Renal pelvis (tissue), 1 donor: ENCODE measurements at regions not wholly inside any gene's neighbourhood (a gene's known extent, or its start where the extent isn't known, plus 50 kb on each side); places are given as distances from the start of the nearest gene placed in this dataset.
"Not testable (repeated sequence)": the region's sequence is repeated elsewhere in the genome, so short reads cannot be mapped to it uniquely, and the experiment has no call there.

Source experiments
- DNase-seq: peaks from one replicate; pipeline ENCODE4 v3.0.0-alpha.2; 2013

- DNase-seq, result no peak
Observed at GRCh38 chr12:88706286-88706685, 126.0 kb upstream of the KITLG start.

GRCh38 chr12:88703790-88704189 lies 123.5 kb upstream of the KITLG start:
- no peak for DNase-seq

GRCh38 chr12:88698471-88698870 lies 118.2 kb upstream of the KITLG start:
- no peak for DNase-seq

GRCh38 chr12:88693837-88694445 lies 113.7 kb upstream of the KITLG start:
- no peak for DNase-seq

- DNase-seq, result no peak
Observed at GRCh38 chr12:88691811-88692210, 111.5 kb upstream of the KITLG start.

DNA sequence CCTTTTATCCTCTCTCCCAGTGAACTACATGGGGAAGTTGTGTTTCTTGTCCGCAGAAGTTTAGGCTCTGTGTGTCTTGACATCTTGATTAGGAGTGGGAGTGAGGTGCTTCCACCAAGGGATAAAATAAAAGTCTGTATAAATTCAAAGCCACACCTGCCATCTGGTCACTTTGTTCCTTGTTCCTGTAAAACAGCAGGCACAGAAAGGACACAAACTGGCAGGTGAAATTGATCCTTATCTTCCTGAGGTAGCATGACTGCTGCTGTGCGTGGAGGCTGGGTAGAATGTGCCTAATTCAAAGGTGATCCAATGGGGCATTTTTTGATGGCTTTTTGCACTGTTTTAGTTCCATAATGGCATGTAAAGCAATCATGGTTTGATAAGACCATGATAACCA lies 104.3 kb upstream of the KITLG start:
- no peak for DNase-seq

- no peak for DNase-seq
Observed at GRCh38 chr12:88684170-88684569, 103.9 kb upstream of the KITLG start.

GRCh38 chr12:88683628-88684027 lies 103.4 kb upstream of the KITLG start:
- DNase-seq, result no peak

DNA sequence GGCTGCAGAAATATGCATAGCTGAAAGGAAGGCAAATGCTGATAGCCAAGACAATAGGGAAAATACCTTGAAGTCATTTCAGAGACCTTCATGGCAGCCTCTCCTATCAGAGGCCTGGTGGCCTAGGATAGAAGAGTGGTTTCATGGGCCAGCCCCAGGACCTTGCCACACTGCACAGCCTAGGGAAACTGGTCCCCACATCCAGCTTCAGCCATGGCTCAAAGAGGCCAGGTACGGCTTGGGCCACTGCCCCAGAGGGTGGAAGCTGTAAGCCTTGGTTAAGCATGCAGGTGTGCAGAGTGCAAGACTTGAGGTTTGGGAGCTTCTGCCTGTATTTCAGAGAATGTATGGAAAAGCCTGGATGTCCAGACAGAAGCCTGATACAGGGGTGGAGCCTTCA lies 101.0 kb upstream of the KITLG start:
- no peak for DNase-seq

- no peak for DNase-seq
Observed at GRCh38 chr12:88677464-88677863, 97.2 kb upstream of the KITLG start.

- DNase-seq, result not testable (repeated sequence)
Observed at GRCh38 chr12:88667615-88668014, 87.3 kb upstream of the KITLG start.

GRCh38 chr12:88665071-88665470 lies 84.8 kb upstream of the KITLG start:
- no peak for DNase-seq

DNA sequence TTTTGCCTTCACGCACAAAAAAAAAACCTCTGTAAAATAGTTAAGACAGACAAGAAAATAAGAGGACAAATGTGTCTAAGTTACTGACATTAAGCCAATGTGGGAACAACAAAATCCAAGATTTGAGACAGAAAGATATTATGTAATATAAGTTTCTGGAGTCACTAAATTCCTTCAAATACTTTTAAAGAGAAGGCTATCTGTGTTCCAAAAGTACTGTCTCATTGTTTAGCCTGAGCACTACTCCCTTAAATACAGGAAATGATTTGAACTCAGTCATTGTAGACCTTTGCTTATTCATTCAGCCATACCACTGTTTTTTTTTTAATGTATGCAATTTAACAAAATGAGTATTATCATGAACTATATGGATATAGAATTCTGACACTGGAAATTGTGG lies 82.7 kb upstream of the KITLG start:
- DNase-seq, result no peak

DNA sequence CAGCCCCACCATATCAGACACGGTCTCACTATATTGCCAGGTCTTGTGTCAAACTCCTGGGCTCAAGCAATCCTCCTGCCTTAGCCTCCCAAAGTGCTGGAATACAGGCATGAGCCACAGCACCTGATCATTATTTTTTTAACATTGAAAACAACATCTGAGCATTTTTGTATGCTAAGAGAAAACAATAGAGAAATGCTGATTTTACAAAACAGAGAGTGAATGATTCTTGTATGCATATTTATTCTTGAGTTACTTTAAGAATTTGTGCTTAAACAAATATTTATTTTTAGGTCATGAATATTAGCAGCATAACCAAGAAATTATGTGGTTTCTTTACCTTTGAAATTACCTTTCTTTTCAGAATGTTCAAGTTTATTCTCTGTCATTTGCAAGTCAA lies 81.8 kb upstream of the KITLG start:
- no peak for DNase-seq

DNA sequence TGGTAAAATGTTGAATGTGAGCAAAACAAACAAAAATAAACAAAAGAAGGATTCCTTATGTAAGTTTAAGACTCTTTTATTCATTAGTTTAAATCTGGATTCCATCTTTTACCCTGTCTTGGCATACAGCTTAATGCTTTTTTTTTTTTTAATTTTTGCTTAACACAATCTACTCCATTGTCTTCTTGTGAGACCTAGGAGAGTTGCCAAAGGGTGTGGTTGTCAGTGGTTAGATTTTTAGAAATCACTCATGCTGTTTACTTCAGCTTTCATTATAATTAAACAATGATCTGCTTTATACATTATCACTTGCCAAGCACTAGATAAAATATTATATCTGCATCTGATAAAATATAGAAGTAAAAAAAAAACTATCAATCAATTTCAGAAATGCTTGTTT lies 77.7 kb upstream of the KITLG start:
- DNase-seq, result no peak

GRCh38 chr12:88650715-88651114 lies 70.4 kb upstream of the KITLG start:
- DNase-seq, result no peak

- DNase-seq, result no peak
Observed at GRCh38 chr12:88648625-88649024, 68.4 kb upstream of the KITLG start.

DNA sequence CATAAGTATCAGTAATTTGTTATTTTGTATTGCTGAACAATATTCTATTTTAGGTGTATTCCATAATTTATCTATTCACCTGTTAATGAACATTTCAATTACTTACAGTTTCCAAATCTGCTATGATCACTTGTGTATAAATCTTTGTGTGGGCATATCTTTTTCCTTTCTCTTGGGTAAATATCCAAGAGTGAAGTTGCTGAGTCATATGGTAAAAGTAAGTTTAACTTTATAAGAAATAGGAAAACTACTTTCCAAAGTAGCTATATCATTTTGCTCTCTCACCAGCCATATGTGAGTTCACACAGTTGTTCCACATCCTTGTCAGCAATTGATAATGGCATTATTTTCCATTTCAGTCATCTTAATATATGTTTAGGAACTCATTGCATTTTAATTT lies 66.6 kb upstream of the KITLG start:
- no peak for DNase-seq

DNA sequence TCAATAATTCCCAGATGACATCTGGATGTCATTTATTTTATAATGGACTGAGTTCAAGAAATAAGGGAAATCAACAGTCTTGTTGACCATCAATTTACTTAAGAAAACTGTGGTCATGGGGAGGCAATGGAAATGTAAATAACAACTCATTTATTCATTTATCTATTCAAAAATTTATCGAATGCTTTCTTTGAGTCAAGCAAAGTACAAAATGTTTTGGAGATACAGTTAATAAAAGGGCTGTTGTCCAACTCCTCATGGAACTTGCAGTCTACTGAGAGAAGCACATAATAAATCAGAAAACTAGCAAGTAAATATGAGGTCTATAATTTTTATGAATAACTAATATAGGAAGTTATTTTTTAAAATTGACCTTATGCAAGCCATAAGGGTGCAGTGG lies 65.5 kb upstream of the KITLG start:
- no peak for DNase-seq

GRCh38 chr12:88644946-88645702 lies 64.9 kb upstream of the KITLG start:
- DNase-seq, result no peak

DNA sequence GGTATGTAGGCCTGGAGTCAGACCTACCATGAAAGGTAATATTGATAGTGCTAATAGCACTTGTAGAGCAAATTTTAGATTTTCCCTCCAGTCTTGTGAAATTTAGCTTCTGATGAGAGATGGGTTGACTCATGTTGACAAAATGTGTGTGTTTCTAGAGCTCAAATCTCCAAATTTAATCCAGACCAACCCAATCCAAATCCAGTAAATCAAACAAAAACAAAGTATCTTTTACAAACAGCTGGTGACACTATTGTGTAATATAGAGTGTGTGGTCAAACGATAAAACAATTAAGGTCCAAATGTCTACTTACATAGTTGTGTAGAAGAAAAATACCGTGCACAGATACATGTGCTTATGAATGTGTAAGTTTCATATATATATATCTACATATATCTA lies 63.4 kb upstream of the KITLG start:
- no peak for DNase-seq

GRCh38 chr12:88642675-88643431 lies 62.6 kb upstream of the KITLG start:
- DNase-seq, result no peak
